ENCODE measurements at regions not wholly inside any gene's neighbourhood (a gene's known extent, or its start where the extent isn't known, plus 50 kb on each side); places are given as distances from the start of the nearest gene placed in this dataset.

DNA sequence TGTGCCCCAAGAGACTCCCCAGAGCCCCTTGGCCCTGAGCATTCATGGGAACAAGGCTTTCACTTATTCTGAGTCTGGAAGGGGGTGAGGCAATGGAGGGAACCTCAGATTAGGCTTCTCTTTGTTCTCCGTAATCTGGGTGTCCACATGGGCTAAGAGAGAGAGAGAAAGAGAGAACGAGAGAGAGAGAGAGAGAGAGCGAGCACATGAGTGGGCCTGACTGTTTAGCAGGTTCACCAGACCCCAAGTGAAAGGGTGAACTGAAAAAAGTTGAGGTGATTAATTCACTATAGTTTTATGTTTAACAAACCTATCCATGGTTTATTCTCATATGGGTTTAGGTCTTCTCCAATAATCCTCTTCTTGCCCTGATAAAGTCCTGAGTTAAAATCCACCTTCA lies 183.4 kb upstream of the VASH1 start:
- no peak for TF ChIP-seq CTCF (conservative IDR thresholded peaks at IDR 0.05)
- no peak overlapping the region for H3K27ac ChIP-seq

- TF ChIP-seq CTCF (conservative IDR thresholded peaks at IDR 0.05), result no peak
- no peak overlapping the region for H3K27ac ChIP-seq
Measured at GRCh38 chr14:76580399-76580798, 180.9 kb upstream of the VASH1 start.

GRCh38 chr14:76580967-76581366 lies 180.3 kb upstream of the VASH1 start:
- no peak overlapping the region for H3K27ac ChIP-seq
- TF ChIP-seq CTCF (conservative IDR thresholded peaks at IDR 0.05), result no peak

- TF ChIP-seq CTCF (conservative IDR thresholded peaks at IDR 0.05), result no peak
- no peak overlapping the region for H3K27ac ChIP-seq
Measured at GRCh38 chr14:76581592-76581991, 179.7 kb upstream of the VASH1 start.

DNA sequence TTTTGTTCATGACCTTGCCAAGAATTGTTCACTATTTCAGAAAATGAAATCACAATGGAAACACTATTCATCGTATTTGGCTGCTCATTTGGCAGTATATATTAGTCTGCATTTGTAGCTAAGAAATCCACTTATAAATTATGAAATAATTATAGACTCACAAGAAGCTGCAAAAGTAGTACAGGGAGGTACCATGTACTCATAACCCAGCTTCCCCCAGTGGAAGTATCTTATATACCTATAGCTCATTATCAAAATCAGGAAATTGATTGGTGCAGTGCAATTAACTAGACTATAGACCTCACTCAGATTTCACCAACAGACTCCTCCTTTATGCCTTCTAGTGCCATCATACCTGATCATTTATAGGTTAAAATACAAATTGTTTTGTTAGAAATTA lies 178.8 kb upstream of the VASH1 start:
- TF ChIP-seq CTCF (conservative IDR thresholded peaks at IDR 0.05), result no peak
- H3K27ac ChIP-seq, result no peak overlapping the region

DNA sequence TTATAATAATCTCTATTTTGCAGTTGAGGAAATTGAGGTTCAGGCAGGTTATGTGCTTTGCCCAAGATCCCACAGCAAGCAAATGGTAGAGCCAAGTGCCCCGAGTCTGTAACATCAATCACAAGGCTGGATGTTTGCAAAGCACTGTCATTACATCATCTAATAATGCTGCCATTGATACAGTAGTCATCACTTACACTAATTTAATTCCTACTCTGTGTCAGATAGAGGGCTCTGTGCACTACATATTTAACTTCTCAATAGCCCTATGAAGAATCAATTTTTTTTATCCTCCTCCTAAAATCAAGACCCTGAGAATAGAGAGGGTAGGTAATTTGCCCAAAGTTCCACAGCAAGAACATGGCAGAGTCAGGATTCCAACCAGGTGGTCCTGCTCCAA lies 178.1 kb upstream of the VASH1 start:
- no peak for TF ChIP-seq CTCF (conservative IDR thresholded peaks at IDR 0.05)
- no peak overlapping the region for H3K27ac ChIP-seq

DNA sequence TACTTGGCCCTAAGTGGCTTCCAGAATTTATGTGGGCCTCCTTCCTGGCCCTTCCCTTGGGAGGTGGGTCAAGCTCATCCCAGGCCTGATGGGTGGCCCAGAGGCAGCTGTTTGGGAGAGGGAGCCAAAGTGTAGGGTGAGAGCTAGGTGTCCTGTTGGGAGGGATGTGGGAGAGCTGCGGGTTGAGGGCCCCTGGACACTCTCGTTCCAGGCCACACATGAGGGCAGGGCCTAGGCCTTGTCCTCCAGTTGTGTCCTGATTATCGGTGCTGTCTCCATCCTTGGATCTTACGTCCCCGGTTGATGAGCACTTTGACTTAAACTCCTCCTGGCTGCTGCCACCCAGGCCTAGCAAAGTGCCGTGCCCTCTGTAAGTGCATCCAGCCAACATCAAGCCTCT lies 177.5 kb upstream of the VASH1 start:
- no peak overlapping the region for H3K27ac ChIP-seq

More for the DNA sequence above, 177.5 kb upstream of the VASH1 start:
- no peak for TF ChIP-seq CTCF (conservative IDR thresholded peaks at IDR 0.05)

Measured in VCaP (cell line).